Panc1 (cell line): ENCODE measurements at regions not wholly inside any gene's neighbourhood (a gene's known extent, or its start where the extent isn't known, plus 50 kb on each side); places are given as distances from the start of the nearest gene placed in this dataset.

Experiments used
- CTCF ChIP-seq: fragments of 450-650 bp; IDR thresholded peaks from 2 replicates; pipeline ENCODE4 v1.5.1; 2017; ENCODE audit warnings: mild to moderate bottlenecking
- POLR2AphosphoS5 ChIP-seq: IDR thresholded peaks from 2 replicates; pipeline ENCODE4 v1.6.1; 2012; ENCODE audit warnings: mild to moderate bottlenecking, low read depth, low read length, moderate library complexity
- REST ChIP-seq, 2 experiments: IDR thresholded peaks; 2 replicates each; pipeline ENCODE4 v1.6.1; 2011 to 2012; ENCODE audit warnings: low read depth in 2 of 2, control low read depth in 1 of 2, low read length in 1 of 2, mild to moderate bottlenecking in 1 of 2, moderate library complexity in 1 of 2; ENCODE audit not compliant: insufficient read depth in 1 of 2
- SIN3A ChIP-seq: IDR thresholded peaks from 2 replicates; pipeline ENCODE4 v1.6.1; 2012; ENCODE audit warnings: low read depth, mild to moderate bottlenecking, low read length, moderate library complexity, borderline replicate concordance; ENCODE audit not compliant: insufficient read depth
- TCF7L2 ChIP-seq: IDR thresholded peaks from 2 replicates; pipeline ENCODE4 v1.6.1; 2011; ENCODE audit warnings: mild to moderate bottlenecking, low read depth, low read length, inconsistent platforms

GRCh38 chr15:75129788-75130187 is 71.9 kb upstream of the C15orf39 start:
- TF ChIP-seq CTCF (no peak), REST (IDR thresholded peaks at IDR 0.05; ENCODE audit: insufficient read depth in 1 of 2, low read depth in 2 of 2, low read length in 1 of 2) (no peak), POLR2AphosphoS5 (no peak), SIN3A (no peak), TCF7L2 (no peak)
